Fibroblast of the aortic adventitia (primary cell): ENCODE measurements at regions not wholly inside any gene's neighbourhood (a gene's known extent, or its start where the extent isn't known, plus 50 kb on each side); places are given as distances from the start of the nearest gene placed in this dataset.
A peak's percentile ranks its signal among the peaks of the same experiment; 100 is the strongest.
"Not testable (repeated sequence)": the region's sequence is repeated elsewhere in the genome, so short reads cannot be mapped to it uniquely, and the experiment has no call there.

Source experiments
- DNase-seq: peaks from one replicate; pipeline ENCODE4 v3.0.0-alpha.2; 2010; ENCODE audit warnings: low read depth
- H3K4me3 ChIP-seq: 2 replicates; pipeline ENCODE4 v1.5.1; 2011; ENCODE audit warnings: low read depth, mild to moderate bottlenecking, control low read depth, low read length, moderate library complexity
- CTCF ChIP-seq: IDR thresholded peaks from 2 replicates; pipeline ENCODE4 v1.5.1; 2011; ENCODE audit warnings: mild to moderate bottlenecking, low read length, control low read depth, inconsistent platforms; ENCODE audit not compliant: insufficient read depth

- no peak for TF ChIP-seq CTCF
- H3K4me3 ChIP-seq, result no peak overlapping the region
- peak; percentile 7 for DNase-seq
Measured at GRCh38 chr1:116185161-116185701, 74.0 kb downstream of the MAB21L3 start.

GRCh38 chr1:116189481-116189880 lies 78.3 kb downstream of the MAB21L3 start:
- TF ChIP-seq CTCF, result no peak
- H3K4me3 ChIP-seq, result no peak overlapping the region
- no peak for DNase-seq

GRCh38 chr1:116191294-116191693 lies 80.1 kb downstream of the MAB21L3 start:
- H3K4me3 ChIP-seq, result no peak overlapping the region

GRCh38 chr1:116193768-116194167 lies 82.6 kb downstream of the MAB21L3 start:
- H3K4me3 ChIP-seq, result no peak overlapping the region
- TF ChIP-seq CTCF, result no peak
- DNase-seq, result no peak

More at GRCh38 chr1:116191294-116191693, 80.1 kb downstream of the MAB21L3 start:
- no peak for DNase-seq
- TF ChIP-seq CTCF, result no peak

GRCh38 chr1:116194568-116194967 lies 83.4 kb downstream of the MAB21L3 start:
- DNase-seq, result no peak
- H3K4me3 ChIP-seq, result no peak overlapping the region
- TF ChIP-seq CTCF, result no peak

- no peak for DNase-seq
- TF ChIP-seq CTCF, result no peak
- no peak overlapping the region for H3K4me3 ChIP-seq
Measured at GRCh38 chr1:116195077-116195868, 84.1 kb downstream of the MAB21L3 start.

- H3K4me3 ChIP-seq, DNase-seq: not testable (repeated sequence)
Measured at GRCh38 chr1:116200343-116200742, 89.1 kb downstream of the MAB21L3 start.
